PC-3 (cell line): ENCODE measurements at regions not wholly inside any gene's neighbourhood (a gene's known extent, or its start where the extent isn't known, plus 50 kb on each side); places are given as distances from the start of the nearest gene placed in this dataset.
"Not testable (repeated sequence)": the region's sequence is repeated elsewhere in the genome, so short reads cannot be mapped to it uniquely, and the experiment has no call there.

Experiments
- CTCF ChIP-seq: fragments of 300-600 bp; sonication (generic); conservative IDR thresholded peaks from 2 replicates; pipeline ENCODE4 v1.5.1; 2017; ENCODE audit warnings: antibody characterized with exemption, low read depth, mild to moderate bottlenecking, low read length
- EZH2 ChIP-seq: fragments of 300-600 bp; sonication (generic); IDR thresholded peaks from one replicate; pipeline ENCODE4 v1.6.1; 2017; ENCODE audit warnings: antibody characterized with exemption, mild to moderate bottlenecking, low read length; ENCODE audit not compliant: unreplicated experiment

GRCh38 chr18:56279816-56280215, 358.6 kb downstream of the TXNL1 start:
- TF ChIP-seq CTCF, EZH2: not testable (repeated sequence)
